GM18517 (cell line): ENCODE measurements at regions not wholly inside any gene's neighbourhood (a gene's known extent, or its start where the extent isn't known, plus 50 kb on each side); places are given as distances from the start of the nearest gene placed in this dataset.
"Not testable (repeated sequence)": the region's sequence is repeated elsewhere in the genome, so short reads cannot be mapped to it uniquely, and the experiment has no call there.

ENCODE experiments used
- ATAC-seq: cut with Tn5 transposase; IDR thresholded peaks from one replicate; pipeline ENCODE4 v1.9.1; 2021; ENCODE audit warnings: mild to moderate bottlenecking, moderate library complexity; ENCODE audit not compliant: unreplicated experiment

DNA sequence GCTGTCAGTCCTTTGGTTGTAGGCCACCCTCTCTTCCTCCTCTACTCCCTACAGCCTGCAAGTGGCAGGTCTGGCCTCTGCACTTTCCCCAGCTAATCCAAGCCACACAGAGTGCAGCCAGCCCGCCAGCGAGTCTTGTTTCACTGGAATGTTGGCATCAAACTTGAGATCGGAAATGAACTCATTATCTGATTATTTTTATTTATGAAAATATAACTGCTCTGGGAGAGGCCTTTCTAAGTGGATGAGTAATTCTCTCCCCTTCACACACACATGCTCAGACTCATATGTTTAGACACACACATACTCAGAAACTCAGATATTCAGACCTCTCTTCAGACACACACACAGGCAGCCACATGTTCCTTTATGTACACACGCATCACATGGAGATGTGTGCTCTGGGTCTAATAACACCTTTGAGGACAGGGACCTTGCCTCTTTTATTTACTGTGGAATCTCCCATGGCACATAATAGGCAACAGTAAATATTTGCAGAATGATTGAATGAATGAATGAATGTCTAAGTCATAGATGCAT, 151.3 kb downstream of the ZFP36L2 start:
- ATAC-seq: no peak

- ATAC-seq: no peak
Observed at GRCh38 chr2:43074592-43075053, 151.8 kb downstream of the ZFP36L2 start.

DNA sequence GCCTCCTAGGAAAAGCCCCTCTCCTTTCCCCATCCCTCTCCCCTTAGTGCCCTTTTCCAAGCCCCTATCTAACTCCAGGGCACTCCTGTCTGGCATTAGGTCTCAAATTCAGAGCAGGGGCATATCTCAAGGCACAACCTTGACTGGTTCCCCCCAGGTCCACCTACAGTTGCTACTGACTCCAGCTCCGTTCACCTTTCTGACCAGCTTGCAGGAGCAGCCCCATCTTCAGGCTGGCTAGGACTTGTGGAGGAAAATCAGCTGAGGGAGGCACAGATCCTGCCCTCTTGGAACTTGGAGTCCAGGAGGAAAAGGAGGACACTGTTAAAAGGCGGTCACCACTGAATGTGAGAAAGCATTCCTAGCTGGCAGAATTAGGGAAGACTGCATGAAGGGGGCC, 152.4 kb downstream of the ZFP36L2 start:
- no peak for ATAC-seq

DNA sequence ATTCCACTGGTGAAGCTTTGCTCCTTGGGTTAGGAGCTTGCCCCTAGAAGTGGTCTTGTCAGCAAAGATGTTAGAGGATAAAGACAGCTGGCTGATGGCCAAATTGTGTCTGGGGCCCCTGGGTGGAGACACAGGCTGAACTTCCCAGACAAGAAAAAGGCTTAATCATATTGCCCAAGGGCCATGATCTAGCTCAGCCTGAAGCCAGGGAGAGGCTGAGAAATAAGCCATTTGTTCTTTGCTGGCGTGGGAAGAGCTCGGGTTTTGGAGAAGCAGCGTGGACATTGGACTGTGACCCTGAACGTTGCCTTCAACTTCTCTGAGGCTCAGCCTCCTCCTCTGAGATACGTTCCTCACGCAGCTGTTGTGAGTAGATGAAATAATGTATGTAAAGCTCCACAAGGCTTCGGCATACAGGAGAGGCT, 153.0 kb downstream of the ZFP36L2 start:
- no peak for ATAC-seq

GRCh38 chr2:43071599-43072550, 154.5 kb downstream of the ZFP36L2 start:
- ATAC-seq: no peak

DNA sequence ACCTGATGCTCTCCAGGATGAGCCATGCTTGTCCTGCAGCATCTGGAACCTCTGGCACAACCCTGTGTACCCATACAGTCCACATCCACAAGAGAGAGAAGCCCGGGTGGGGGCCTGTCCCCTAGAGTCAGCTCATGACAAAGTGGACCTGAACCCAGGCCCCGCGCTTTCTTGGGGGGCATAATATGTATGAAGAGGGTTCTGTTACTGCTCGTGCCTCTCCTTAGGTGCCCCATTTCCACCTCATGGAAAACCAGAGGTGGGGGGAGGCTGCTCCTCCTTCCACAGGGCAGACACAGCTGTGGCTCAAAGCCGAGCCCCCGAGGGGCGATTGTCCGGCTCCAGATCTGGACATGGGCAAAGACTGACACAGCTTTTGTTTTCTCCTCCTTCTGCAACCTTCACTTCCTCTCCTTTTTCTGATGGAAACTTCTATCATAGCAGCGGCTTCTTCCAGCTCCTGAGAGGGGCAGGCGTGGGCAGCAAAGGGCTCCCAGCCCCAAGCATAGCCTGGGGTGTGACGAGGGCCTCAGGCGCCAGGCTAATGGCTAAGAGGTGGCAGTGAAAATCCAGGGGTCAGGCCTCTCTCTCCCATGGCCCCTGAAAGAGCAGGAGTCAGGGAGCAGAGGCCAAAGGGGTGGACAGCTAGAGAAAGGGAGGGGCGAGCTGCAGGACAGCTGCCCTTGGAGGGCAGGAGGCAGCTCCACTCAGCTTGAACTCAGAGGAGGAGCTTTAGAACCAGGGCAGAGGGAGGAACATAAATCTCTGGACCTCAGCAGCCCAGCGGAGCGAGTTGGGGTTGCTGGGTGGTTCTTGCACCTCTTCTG, 155.5 kb downstream of the ZFP36L2 start:
- ATAC-seq: no peak

GRCh38 chr2:43070030-43070429, 156.4 kb downstream of the ZFP36L2 start:
- ATAC-seq: no peak

DNA sequence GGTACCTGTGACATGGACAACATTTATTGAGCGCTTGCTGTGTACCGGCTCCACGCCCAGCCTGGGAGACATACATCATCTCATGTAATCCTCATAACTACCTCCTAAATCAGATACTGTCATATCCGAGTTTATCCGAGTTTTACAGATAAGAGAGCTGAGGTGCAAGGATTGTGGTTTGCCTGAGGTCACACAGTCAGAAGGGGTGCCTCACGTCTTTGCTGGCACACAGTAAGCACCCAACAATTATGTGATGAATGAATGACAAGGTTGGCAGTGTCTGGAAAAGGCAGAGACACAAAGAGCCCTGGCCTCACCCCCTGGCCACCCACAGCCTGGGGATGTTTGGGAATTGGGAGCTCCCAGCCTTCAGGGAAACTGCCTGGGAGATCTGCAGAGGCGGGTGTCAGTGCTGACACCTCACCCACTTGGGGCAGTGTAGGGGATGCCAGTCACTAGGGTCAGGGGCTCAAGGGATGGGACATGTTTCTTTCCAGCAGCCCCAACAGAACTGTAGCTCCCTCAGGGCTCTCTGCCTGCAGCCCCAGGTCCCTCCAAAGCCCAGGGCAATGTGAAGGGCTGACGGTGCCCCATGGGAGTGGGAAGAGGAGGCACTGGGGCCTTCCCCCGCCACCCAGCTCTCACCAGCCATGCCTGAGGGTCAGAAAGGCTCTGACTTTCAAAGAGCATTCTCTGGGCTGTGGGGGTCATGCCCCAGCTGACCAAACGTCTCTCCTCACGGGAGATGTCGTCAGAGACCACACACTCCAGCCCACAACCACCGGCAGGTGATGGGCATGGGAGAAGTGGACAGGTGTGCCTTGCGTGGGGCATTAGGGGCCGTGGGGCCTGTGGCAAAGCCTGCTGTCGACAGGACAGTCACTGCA, 157.5 kb downstream of the ZFP36L2 start:
- no peak for ATAC-seq

DNA sequence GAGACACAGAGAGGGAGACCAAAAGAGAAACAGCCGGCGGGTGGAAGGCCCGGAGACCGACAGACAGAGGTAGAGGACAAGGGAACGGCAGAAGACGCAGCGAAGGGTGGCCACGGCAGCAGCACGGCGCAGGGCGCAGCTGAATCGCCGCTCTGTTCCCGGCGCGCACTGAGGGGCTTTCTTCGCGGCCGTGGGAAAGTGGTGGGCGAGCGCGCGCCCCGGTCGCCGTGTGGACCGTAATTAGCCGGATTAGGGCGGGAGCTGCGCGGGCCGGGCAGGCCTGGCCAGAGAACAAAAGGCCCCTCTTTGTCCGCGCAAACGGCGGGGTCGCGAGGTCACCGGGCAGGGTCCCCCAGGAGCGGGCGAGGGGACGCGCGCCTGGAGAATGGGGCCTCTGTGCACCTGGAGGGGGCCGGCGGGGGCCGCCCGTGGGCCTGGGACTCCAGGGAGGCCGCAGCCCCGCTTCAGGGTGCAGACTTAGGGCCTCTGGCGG, 158.3 kb downstream of the ZFP36L2 start:
- ATAC-seq: no peak

GRCh38 chr2:43067254-43068040, 159.0 kb downstream of the ZFP36L2 start:
- ATAC-seq: no peak

DNA sequence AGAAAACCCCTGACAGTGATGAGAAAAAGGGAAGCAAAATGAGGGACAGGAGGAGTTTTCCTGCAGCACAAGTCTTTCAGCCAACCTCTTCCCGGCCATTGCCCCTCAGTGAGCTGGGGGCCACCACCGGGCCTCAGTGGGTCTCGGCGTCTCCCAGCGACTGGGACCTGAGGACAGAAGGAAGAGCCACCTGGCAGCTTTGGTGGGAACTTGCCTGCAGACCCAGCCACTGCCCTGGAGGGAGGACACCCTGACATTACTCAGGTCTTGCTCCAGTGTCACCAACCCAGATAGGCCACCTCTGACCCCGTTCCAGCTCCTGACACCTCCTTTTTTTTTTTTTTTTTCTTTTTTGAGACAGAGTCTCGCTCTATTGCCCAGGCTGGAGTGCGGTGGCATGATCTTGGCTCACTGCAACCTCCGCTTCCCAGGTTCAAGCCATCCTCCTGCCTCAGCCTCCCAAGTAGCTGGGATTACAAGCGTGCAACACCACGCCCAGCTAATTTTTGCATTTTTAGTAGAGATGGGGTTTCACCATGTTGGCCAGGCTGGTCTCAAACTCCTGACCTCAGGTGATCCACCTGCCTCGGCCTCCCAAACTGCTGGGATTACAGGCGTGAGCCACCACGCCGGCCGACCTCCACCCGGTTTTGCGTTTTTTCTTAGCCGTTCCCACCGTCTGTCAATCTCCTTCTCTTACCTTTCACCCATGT, 159.7 kb downstream of the ZFP36L2 start:
- ATAC-seq: not testable (repeated sequence)

DNA sequence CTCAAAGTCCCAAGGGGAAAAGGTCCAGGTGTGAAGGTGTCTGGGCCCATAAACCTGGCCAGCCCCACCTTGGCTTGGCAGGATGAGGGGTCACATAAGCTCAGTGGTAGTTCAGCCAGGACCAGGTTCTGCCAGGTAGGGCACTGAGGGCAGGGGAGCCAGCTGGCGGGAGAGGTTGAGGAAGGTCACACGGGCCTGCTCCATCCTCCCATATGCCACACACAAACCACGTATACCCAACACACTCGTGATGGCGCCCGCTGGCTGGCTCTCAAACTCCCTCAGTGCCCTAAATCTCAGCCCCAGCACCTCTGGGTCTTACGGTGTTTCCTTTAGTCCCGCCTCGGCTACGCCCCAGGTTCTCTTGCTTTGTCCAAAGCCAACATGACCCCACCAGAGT, 160.5 kb downstream of the ZFP36L2 start:
- no peak for ATAC-seq

- ATAC-seq: no peak
Observed at GRCh38 chr2:43065036-43065435, 161.4 kb downstream of the ZFP36L2 start.

DNA sequence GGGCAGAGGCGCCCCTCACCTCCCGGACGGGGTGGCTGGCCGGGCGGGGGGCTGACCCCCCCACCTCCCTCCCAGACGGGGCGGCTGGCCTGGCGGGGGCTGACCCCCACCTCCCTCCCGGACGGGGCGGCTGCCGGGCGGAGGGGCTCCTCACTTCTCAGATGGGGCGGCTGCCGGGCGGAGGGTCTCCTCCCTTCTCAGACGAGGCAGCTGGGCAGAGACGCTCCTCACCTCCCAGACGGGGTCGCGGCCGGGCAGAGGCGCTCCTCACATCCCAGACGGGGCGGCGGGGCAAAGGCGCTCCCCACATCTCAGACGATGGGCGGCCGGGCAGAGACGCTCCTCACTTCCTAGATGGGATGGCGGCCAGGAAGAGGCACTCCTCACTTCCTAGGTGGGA, 163.3 kb downstream of the ZFP36L2 start:
- not testable (repeated sequence) for ATAC-seq

GRCh38 chr2:43062058-43062457, 164.3 kb downstream of the ZFP36L2 start:
- ATAC-seq: no peak

GRCh38 chr2:43060390-43061016, 165.9 kb downstream of the ZFP36L2 start:
- ATAC-seq: no peak

GRCh38 chr2:43059183-43059897, 167.1 kb downstream of the ZFP36L2 start:
- ATAC-seq: no peak

- ATAC-seq: no peak
Observed at GRCh38 chr2:43058726-43059110, 167.7 kb downstream of the ZFP36L2 start.
